ENCODE measurements at regions not wholly inside any gene's neighbourhood (a gene's known extent, or its start where the extent isn't known, plus 50 kb on each side); places are given as distances from the start of the nearest gene placed in this dataset.

GRCh38 chr12:115657081-115658013 is 620.1 kb downstream of the MED13L start:
- Histone ChIP-seq H3K4me2 (ENCODE audit: low read length) (no peak overlapping the region), H3F3A (ENCODE audit: insufficient read depth, low read length, poor library complexity, severe bottlenecking) (no peaks in the 10 kb centered on the region), H3K79me2 (replicated peaks; ENCODE audit: insufficient read depth, low read length) (no peaks in the 10 kb centered on the region), H3K9me3 (ENCODE audit: low read length) (no peaks in the 10 kb centered on the region), H3K27ac (ENCODE audit: low read length) (no peak overlapping the region), H3K27me3 (ENCODE audit: insufficient read depth, low read depth, low read length) (no peaks in the 10 kb centered on the region), H3K4me3 (ENCODE audit: low read length) (no peak overlapping the region), H3K9me2 (ENCODE audit: insufficient read depth, low read length) (no peaks in the 10 kb centered on the region), H4K20me1 (ENCODE audit: insufficient read depth) (no peaks in the 10 kb centered on the region), H3K36me3 (ENCODE audit: insufficient read depth, low read length) (no peaks in the 10 kb centered on the region), H3K9ac (ENCODE audit: low read length) (no peak overlapping the region), H2AFZ (ENCODE audit: low read depth, low read length) (no peak overlapping the region)
- no peak for TF ChIP-seq CTCF (IDR thresholded peaks at IDR 0.05; ENCODE audit: poor library complexity, severe bottlenecking)
- TF ChIP-seq SMC3 (conservative IDR thresholded peaks at IDR 0.05; ENCODE audit: poor library complexity) = no peak
- no peak for TF ChIP-seq EZH2 (IDR thresholded peaks at IDR 0.05; ENCODE audit: borderline replicate concordance, insufficient read depth, low read length, poor library complexity, severe bottlenecking)
- TF ChIP-seq POLR2AphosphoS5 (IDR thresholded peaks at IDR 0.05) = no peak
- no peak for TF ChIP-seq RAD21 (conservative IDR thresholded peaks at IDR 0.05)
- TF ChIP-seq EP300 (conservative IDR thresholded peaks at IDR 0.05; ENCODE audit: poor library complexity, severe bottlenecking) = no peak

GRCh38 chr12:115650026-115650425 is 627.5 kb downstream of the MED13L start:
- H3K79me2 ChIP-seq (replicated peaks; ENCODE audit: insufficient read depth, low read length) = no peaks in the 10 kb centered on the region
- TF ChIP-seq RAD21 (conservative IDR thresholded peaks at IDR 0.05) (no peak), REST (IDR thresholded peaks at IDR 0.05; ENCODE audit: borderline replicate concordance) (no peak), SMC3 (conservative IDR thresholded peaks at IDR 0.05; ENCODE audit: poor library complexity) (no peak), EP300 (conservative IDR thresholded peaks at IDR 0.05; ENCODE audit: poor library complexity, severe bottlenecking) (no peak), CTCF (IDR thresholded peaks at IDR 0.05; ENCODE audit: poor library complexity, severe bottlenecking) (no peak), TAF1 (IDR thresholded peaks at IDR 0.05; ENCODE audit: low read depth) (no peak), POLR2AphosphoS5 (IDR thresholded peaks at IDR 0.05) (no peak)

More at GRCh38 chr12:115650026-115650425, 627.5 kb downstream of the MED13L start:
- no peak overlapping the region for H3K4me2 ChIP-seq (ENCODE audit: low read length)
- H3F3A ChIP-seq (ENCODE audit: insufficient read depth, low read length, poor library complexity, severe bottlenecking) = no peaks in the 10 kb centered on the region
- no peaks in the 10 kb centered on the region for H4K20me1 ChIP-seq (ENCODE audit: insufficient read depth)
- H3K9ac ChIP-seq (ENCODE audit: low read length) = no peak overlapping the region
- H3K36me3 ChIP-seq (ENCODE audit: insufficient read depth, low read length) = no peaks in the 10 kb centered on the region
- no peaks in the 10 kb centered on the region for H3K9me3 ChIP-seq (ENCODE audit: low read length)
- H3K9me2 ChIP-seq (ENCODE audit: insufficient read depth, low read length) = no peaks in the 10 kb centered on the region
- H3K4me3 ChIP-seq (ENCODE audit: low read length) = no peak overlapping the region
- no peaks in the 10 kb centered on the region for H3K27me3 ChIP-seq (ENCODE audit: insufficient read depth, low read depth, low read length)
- no peak overlapping the region for H3K27ac ChIP-seq (ENCODE audit: low read length)
- no peak overlapping the region for H2AFZ ChIP-seq (ENCODE audit: low read depth, low read length)
